Naive thymus-derived CD8-positive, alpha-beta T cell (primary cell): ENCODE measurements at regions not wholly inside any gene's neighbourhood (a gene's known extent, or its start where the extent isn't known, plus 50 kb on each side); places are given as distances from the start of the nearest gene placed in this dataset.
"Not testable (repeated sequence)": the region's sequence is repeated elsewhere in the genome, so short reads cannot be mapped to it uniquely, and the experiment has no call there.

Experiments used
- ATAC-seq, 2 donors: fragments of 150-1000 bp; cut with Tn5 transposase in 1 of 2; sonication (Bioruptor Pico), chemical (Tn5 transposase) in 1 of 2; 1 replicate in 1 of 2; 2 replicates in 1 of 2; pipeline ENCODE4 v1.10.0; 2021; ENCODE audit warnings: mild to moderate bottlenecking in 2 of 2, moderate library complexity in 2 of 2
- POLR2A ChIA-PET: fragments of 350-600 bp; sonication (Branson Sonifier 250); formaldehyde crosslinking; loops from one replicate; lab custom pipeline; 2021; ENCODE audit warnings: antibody characterized with exemption; lab: Charles Lee
- DNase-seq, 10 donors: peaks; one replicate each; pipeline versions ENCODE4 v3.0.0 to v3.0.0-alpha.2; 2020 to 2022
- H3K27ac Mint-ChIP-seq, 10 donors: one replicate each; pipeline ENCODE4 v1.8.0; 2020 to 2022; ENCODE audit warnings: mild to moderate bottlenecking in 10 of 10, mixed read lengths in 10 of 10, moderate library complexity in 4 of 10, inconsistent platforms in 1 of 10
- H3K27me3 Mint-ChIP-seq, 5 donors: one replicate each; pipeline ENCODE4 v1.8.0; 2021 to 2022; ENCODE audit warnings: mixed read lengths in 5 of 5
- H3K36me3 Mint-ChIP-seq, 3 donors: one replicate each; pipeline ENCODE4 v1.8.0; 2020 to 2022; ENCODE audit warnings: mixed read lengths in 3 of 3, mild to moderate bottlenecking in 2 of 3, inconsistent platforms in 1 of 3
- H3K4me1 Mint-ChIP-seq, 4 donors: one replicate each; pipeline ENCODE4 v1.8.0; 2021 to 2022; ENCODE audit warnings: mixed read lengths in 4 of 4
- H3K4me3 Mint-ChIP-seq, 10 donors: one replicate each; pipeline ENCODE4 v1.8.0; 2020 to 2022; ENCODE audit warnings: mild to moderate bottlenecking in 10 of 10, mixed read lengths in 10 of 10, moderate library complexity in 6 of 10, inconsistent platforms in 1 of 10
- H3K9me3 Mint-ChIP-seq, 9 donors: one replicate each; pipeline ENCODE4 v1.8.0; 2020 to 2022; ENCODE audit warnings: mixed read lengths in 9 of 9, mild to moderate bottlenecking in 3 of 9, inconsistent platforms in 1 of 9, moderate library complexity in 1 of 9

- H3K9me3 Mint-ChIP-seq: peaks cover 3 to 19% (median 10%) of the 10 kb centered on the region in 9 donors
- ATAC-seq, DNase-seq, H3K27ac Mint-ChIP-seq, H3K27me3 Mint-ChIP-seq, POLR2A ChIA-PET, H3K4me3 Mint-ChIP-seq, H3K36me3 Mint-ChIP-seq, H3K4me1 Mint-ChIP-seq: not testable (repeated sequence)
These were observed 725.2 kb upstream of the ANKRD30A start for GRCh38 chr10:36400238-36400637.

GRCh38 chr10:36393801-36394200 is 731.6 kb upstream of the ANKRD30A start:
- Mint-ChIP-seq H3K36me3 (no peaks in the 10 kb centered on the region), H3K27me3 (no peaks in the 10 kb centered on the region), H3K27ac (no peak overlapping the region), H3K4me3 (no peak overlapping the region), H3K4me1 (no peaks in the 10 kb centered on the region), H3K9me3 (peaks cover 0 to 18% (median 10%) of the 10 kb centered on the region in 9 donors)
- POLR2A ChIA-PET: no interaction called here
- ATAC-seq (no peak), DNase-seq (no peak)

- Mint-ChIP-seq H3K9me3 (peaks cover 0 to 20% (median 6%) of the 10 kb centered on the region in 9 donors), H3K4me3 (no peak overlapping the region), H3K27me3 (no peaks in the 10 kb centered on the region), H3K27ac (no peak overlapping the region), H3K4me1 (no peaks in the 10 kb centered on the region), H3K36me3 (no peaks in the 10 kb centered on the region)
- ATAC-seq: no peak
- POLR2A ChIA-PET: no interaction called here
- no peak for DNase-seq
These were observed 734.0 kb upstream of the ANKRD30A start for GRCh38 chr10:36391405-36391804.

GRCh38 chr10:36390221-36390620 is 735.2 kb upstream of the ANKRD30A start:
- H3K4me1 Mint-ChIP-seq: no peaks in the 10 kb centered on the region
- DNase-seq (no peak), ATAC-seq (no peak)
- peaks cover 0 to 21% (median 6%) of the 10 kb centered on the region in 9 donors for H3K9me3 Mint-ChIP-seq
- POLR2A ChIA-PET: no interaction called here
- no peak overlapping the region for H3K27ac Mint-ChIP-seq
- no peaks in the 10 kb centered on the region for H3K27me3 Mint-ChIP-seq
- no peak overlapping the region for H3K4me3 Mint-ChIP-seq
- H3K36me3 Mint-ChIP-seq: no peaks in the 10 kb centered on the region

GRCh38 chr10:36388166-36388565 is 737.2 kb upstream of the ANKRD30A start:
- H3K9me3 Mint-ChIP-seq: peaks cover 0 to 22% (median 8%) of the 10 kb centered on the region in 9 donors
- H3K27me3 Mint-ChIP-seq: no peaks in the 10 kb centered on the region
- no peak overlapping the region for H3K27ac Mint-ChIP-seq
- no peak for ATAC-seq
- no peak for DNase-seq
- H3K36me3 Mint-ChIP-seq: peaks cover 0 to 4% (median 0%) of the 10 kb centered on the region in 3 donors
- H3K4me1 Mint-ChIP-seq: no peaks in the 10 kb centered on the region
- no peak overlapping the region for H3K4me3 Mint-ChIP-seq
- POLR2A ChIA-PET: no interaction called here

DNA sequence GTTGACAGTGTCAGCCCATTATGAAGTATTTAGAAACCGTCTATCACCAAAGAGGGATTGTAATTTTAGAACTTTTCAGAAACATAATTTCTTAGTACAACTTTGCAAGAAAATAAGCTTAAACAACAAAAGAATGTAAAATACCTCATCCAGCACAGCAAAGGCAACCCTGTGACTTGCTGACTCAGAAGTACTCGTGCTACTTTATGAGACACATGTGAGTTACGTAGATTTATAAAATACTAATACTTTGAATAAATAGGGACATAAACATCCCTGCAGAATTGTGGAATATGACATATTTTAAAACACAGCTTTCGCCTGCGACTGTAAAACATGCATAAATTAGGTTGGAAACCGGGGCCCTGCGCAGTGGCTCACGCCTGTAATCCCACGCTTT is 739.7 kb upstream of the ANKRD30A start:
- Mint-ChIP-seq H3K4me3 (no peak overlapping the region), H3K9me3 (peaks cover 0 to 21% (median 5%) of the 10 kb centered on the region in 9 donors), H3K27ac (no peak overlapping the region), H3K4me1 (no peaks in the 10 kb centered on the region), H3K27me3 (no peaks in the 10 kb centered on the region), H3K36me3 (peaks cover 0 to 4% (median 0%) of the 10 kb centered on the region in 3 donors)
- ATAC-seq: no peak
- POLR2A ChIA-PET: no interaction called here
- DNase-seq: no peak

DNA sequence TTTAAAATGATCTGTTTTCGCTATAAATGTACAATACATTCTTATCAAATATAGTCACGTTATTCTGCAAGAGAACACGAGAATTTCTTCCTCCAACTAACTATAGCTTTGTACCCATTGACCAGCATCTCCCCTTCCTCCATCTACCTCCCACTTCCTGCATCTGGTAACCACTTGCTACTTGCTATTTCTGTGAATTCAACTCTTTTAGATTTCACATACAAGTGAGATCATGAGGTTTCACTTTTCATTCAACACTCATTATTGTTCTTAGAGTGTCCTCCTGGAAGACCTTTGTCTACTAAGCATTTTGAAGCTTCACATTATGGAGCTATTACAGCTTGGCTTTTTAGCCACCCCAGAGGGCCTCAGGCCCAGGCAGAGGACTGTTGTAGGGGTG is 741.3 kb upstream of the FZD8 start:
- Mint-ChIP-seq H3K4me1 (no peaks in the 10 kb centered on the region), H3K4me3 (no peak overlapping the region), H3K27me3 (no peaks in the 10 kb centered on the region), H3K36me3 (peaks cover 0 to 4% (median 0%) of the 10 kb centered on the region in 3 donors), H3K27ac (no peak overlapping the region), H3K9me3 (peaks cover 0 to 29% (median 11%) of the 10 kb centered on the region in 9 donors)
- POLR2A ChIA-PET: no interaction called here
- no peak for ATAC-seq
- DNase-seq: no peak

DNA sequence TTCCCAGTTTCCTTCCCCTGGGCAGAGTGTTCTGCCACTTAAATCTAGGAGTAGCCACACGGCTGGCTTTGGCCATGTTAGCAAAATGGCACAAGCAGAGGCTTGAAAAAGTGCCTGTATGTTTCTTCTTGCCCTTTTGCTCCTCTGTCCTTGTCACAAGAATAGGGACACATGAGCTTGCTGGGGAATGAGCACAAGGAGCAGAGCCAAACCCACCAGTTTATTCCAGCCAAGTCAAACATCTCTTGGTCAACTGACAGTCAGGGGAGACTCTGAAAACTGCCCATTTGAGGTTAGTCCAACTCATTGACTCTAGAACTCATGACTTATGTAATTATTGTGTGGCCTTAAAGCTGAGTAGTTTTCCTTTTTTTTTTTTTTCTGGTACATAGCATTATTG is 739.7 kb upstream of the FZD8 start:
- no peaks in the 10 kb centered on the region for H3K27me3 Mint-ChIP-seq
- H3K27ac Mint-ChIP-seq: no peak overlapping the region
- DNase-seq (no peak), ATAC-seq (no peak)
- POLR2A ChIA-PET: no interaction called here
- peaks cover 0 to 38% (median 12%) of the 10 kb centered on the region in 9 donors for H3K9me3 Mint-ChIP-seq
- no peaks in the 10 kb centered on the region for H3K4me1 Mint-ChIP-seq
- H3K36me3 Mint-ChIP-seq: peaks cover 0 to 4% (median 0%) of the 10 kb centered on the region in 3 donors
- no peak overlapping the region for H3K4me3 Mint-ChIP-seq

DNA sequence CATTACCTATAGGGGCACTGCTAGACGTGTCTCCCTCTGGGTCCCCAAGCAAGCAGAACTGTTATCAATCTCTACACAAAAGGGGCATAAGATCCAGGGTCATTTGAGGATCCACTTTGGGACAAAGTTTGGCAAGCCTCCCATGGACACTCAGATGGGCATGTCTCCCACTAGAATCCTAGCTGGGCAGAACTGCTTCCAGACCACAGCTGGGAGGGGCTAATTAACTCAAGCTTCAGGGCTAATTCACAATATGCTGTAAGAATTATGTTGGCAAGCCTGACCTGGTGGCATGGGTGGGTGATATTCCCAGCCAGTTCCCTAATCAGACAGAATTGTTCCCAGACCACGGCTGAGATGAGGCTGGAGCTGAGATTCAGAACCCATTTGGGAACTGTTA is 738.4 kb upstream of the FZD8 start:
- Mint-ChIP-seq H3K36me3 (peaks cover 0 to 4% (median 0%) of the 10 kb centered on the region in 3 donors), H3K27ac (no peak overlapping the region), H3K4me3 (no peak overlapping the region), H3K9me3 (peaks cover 0 to 36% (median 12%) of the 10 kb centered on the region in 9 donors), H3K4me1 (no peaks in the 10 kb centered on the region), H3K27me3 (no peaks in the 10 kb centered on the region)
- ATAC-seq (no peak), DNase-seq (no peak)
- POLR2A ChIA-PET: no interaction called here

- Mint-ChIP-seq H3K27me3 (no peaks in the 10 kb centered on the region), H3K36me3 (no peaks in the 10 kb centered on the region), H3K9me3 (peaks cover 0 to 38% (median 16%) of the 10 kb centered on the region in 9 donors), H3K4me1 (no peaks in the 10 kb centered on the region), H3K4me3 (no peak overlapping the region), H3K27ac (no peak overlapping the region)
- POLR2A ChIA-PET: no interaction called here
- ATAC-seq (no peak), DNase-seq (no peak)
These were observed 733.0 kb upstream of the FZD8 start for GRCh38 chr10:36375107-36375506.

DNA sequence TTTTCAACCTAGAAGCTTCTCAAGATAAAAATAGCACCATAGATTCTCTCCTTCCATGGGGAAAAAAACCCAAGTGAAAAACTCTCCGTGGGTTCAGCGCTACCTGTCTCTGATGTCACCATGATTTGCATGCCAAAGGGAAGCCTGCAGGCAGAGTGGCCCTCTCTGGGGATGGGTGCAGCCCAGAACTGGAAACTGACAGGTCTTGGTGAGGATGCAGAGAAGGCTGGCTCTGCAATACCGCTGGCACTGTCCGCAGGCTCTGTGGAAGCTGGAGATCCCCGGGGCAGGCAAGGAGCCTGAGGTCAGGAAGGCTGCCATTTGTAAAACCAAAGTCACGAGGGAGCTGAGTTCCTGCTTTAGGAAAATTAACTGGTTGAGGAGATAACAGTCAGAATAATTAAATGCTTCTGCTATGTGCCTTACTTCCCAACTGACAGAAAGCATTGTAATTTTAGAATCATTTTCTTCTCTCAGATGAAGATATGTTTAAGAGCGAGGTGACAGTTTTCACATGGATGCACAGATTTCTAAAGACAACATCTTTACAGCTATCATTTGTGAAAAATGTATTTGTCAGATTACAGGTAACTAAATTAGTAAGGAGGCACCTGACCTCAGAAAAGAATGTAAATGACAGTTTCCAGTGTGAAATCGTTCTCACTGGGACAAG is 731.5 kb upstream of the FZD8 start:
- Mint-ChIP-seq H3K27me3 (no peaks in the 10 kb centered on the region), H3K9me3 (peaks cover 2 to 29% (median 8%) of the 10 kb centered on the region in 9 donors), H3K36me3 (no peaks in the 10 kb centered on the region), H3K4me1 (no peaks in the 10 kb centered on the region), H3K4me3 (no peak overlapping the region), H3K27ac (no peak overlapping the region)
- DNase-seq (no peak), ATAC-seq (no peak)
- POLR2A ChIA-PET: no interaction called here

DNA sequence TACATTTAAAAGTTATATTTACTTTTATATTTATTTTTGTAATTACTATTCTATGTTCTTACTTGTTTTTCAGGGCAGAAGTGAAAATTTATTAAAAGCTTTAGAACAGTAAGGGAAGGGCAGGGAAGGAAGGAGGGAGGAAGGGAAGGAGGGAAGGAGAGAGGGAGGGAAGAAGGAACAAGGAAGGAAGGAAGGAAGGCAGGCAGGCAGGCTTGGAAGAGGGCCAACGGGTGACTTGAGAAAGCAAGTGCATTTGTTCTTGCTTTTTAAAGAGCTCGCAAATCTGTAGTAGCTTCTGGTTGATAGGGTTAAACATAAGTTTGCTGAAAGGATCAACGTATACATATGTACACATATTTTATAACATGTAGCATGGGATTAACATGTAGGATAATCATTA is 725.3 kb upstream of the FZD8 start:
- no peak for DNase-seq
- Mint-ChIP-seq H3K9me3 (peaks cover 0 to 20% (median 7%) of the 10 kb centered on the region in 9 donors), H3K27me3 (no peaks in the 10 kb centered on the region), H3K27ac (no peak overlapping the region), H3K4me3 (no peak overlapping the region), H3K4me1 (no peaks in the 10 kb centered on the region), H3K36me3 (no peaks in the 10 kb centered on the region)
- ATAC-seq: no peak
- POLR2A ChIA-PET: no interaction called here

DNA sequence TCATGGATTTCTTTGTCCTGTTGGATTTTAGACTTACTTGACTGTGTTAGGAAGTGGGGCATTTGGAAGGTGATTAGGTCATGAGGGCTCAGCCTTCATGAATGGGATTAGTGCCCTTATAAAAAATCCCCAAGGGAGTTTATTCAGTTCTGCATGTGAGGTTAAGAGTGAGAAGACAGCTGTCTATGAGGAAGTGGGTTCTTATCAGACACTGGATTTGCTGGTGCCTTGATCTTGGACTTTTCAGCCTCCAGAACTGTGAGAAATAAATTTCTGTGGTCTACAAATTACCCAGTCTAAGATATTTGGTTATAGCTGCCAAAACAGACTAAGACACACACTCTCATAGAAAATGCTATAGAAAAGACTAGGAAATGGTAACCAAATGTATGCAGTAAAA is 724.7 kb upstream of the FZD8 start:
- Mint-ChIP-seq H3K9me3 (peaks cover 0 to 15% (median 7%) of the 10 kb centered on the region in 9 donors), H3K27ac (no peak overlapping the region), H3K4me3 (no peak overlapping the region), H3K36me3 (no peaks in the 10 kb centered on the region), H3K4me1 (no peaks in the 10 kb centered on the region), H3K27me3 (no peaks in the 10 kb centered on the region)
- ATAC-seq (no peak), DNase-seq (no peak)
- POLR2A ChIA-PET: no interaction called here

GRCh38 chr10:36366065-36366464 is 724.0 kb upstream of the FZD8 start:
- POLR2A ChIA-PET: no interaction called here
- no peaks in the 10 kb centered on the region for H3K36me3 Mint-ChIP-seq
- no peaks in the 10 kb centered on the region for H3K27me3 Mint-ChIP-seq
- no peak overlapping the region for H3K4me3 Mint-ChIP-seq
- H3K9me3 Mint-ChIP-seq: peaks cover 0 to 15% (median 7%) of the 10 kb centered on the region in 9 donors
- no peak for DNase-seq
- no peak for ATAC-seq
- no peak overlapping the region for H3K27ac Mint-ChIP-seq
- no peaks in the 10 kb centered on the region for H3K4me1 Mint-ChIP-seq
